ENCODE measurements at regions not wholly inside any gene's neighbourhood (a gene's known extent, or its start where the extent isn't known, plus 50 kb on each side); places are given as distances from the start of the nearest gene placed in this dataset.
A peak's percentile ranks its signal among the peaks of the same experiment; 100 is the strongest.

DNA sequence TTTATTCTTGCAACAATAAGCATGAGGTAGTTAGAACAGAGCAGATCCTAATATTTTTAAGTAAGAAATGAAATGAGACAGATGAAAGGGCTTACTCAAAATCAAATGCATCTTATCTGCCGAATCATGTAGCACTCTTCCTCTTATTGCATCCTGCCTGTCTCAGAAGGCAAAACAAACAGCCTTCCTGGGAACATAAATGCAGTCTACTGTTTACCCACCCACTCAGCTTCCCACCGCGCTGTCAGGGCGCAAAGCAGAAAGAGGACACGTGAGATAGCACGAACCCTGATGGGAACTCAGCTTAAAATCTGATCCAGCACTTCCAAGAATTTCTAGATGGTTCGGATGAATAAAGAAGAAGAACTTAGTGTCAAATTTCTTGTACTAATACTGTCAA is 114.4 kb upstream of the CDK1 start:
- no peak for DNase-seq

- DNase-seq: no peak
Measured at GRCh38 chr10:60662917-60663614, 115.2 kb upstream of the CDK1 start.

- DNase-seq: no peak
Measured at GRCh38 chr10:60661637-60662036, 116.6 kb upstream of the CDK1 start.

- DNase-seq: no peak
Measured at GRCh38 chr10:60660625-60661024, 117.7 kb upstream of the CDK1 start.

DNA sequence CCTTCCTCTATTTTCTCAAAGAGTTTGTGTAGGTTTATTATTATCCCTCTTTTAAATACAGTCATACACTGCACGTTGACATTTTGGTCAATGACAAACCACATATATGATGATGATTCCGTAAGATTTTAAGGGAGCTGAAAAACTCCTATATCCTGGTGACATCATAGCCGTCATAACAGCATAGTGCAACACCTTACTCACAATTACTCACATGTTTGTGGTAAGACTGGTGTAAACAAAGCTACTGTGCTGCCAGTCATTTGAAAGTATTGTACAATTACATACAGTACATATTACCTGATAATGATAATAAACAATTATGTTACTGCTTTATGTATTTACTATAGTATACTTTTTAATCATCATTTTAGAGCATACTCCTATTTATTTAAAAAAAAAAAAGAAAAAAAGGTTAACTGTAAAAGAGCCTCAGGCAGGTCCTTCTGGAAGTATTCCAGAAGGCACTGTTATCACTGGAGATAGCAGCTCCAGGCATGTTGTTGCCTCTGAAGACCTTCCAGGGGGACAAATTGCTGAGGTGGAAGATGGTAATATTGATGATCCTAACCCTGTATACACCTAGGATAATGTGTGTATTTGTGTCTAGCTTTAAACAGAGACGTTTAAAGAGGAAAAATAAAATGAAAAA is 123.3 kb upstream of the CDK1 start:
- no peak for DNase-seq

DNA sequence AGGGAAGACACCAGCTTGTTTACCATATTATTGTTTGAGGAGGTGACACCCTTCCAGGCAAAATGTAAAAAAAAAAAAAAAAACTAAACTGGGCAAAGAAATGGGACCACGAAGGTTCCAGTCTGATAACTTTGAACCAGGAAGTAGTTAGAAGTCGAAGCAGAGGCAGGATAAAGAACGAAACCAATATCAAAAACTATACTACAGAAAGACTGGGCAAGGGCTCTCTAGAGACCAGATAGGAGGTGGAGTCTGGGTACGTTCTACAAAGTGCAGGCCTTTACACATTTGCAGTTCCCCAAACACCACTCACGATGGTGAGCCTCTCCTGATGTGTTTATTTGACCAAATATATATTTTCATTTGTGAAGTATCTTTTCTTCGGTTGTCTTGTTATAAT is 125.7 kb upstream of the CDK1 start:
- DNase-seq: no peak

DNA sequence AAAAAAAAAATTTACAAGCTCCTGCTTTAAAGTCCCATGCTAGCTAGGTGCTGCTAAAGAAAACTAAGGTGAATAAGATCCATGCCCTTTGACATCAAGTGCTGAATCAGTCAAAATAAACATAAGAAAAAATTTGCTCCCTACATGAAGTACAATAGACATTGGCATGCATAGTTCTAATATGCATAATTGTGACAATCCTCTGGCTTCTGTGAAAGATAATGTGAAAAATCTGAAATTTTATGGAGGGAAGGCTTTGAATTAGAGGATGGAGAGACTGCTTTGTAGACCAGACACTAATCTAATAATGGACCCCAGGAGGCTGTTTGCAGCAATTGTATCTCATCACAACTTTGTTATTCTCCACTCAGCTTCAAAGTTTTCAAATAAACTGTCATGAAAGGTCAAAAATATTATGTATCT is 127.9 kb upstream of the CDK1 start:
- DNase-seq: no peak

GRCh38 chr10:60649485-60650377 is 128.5 kb upstream of the CDK1 start:
- no peak for DNase-seq

- no peak for DNase-seq
Measured at GRCh38 chr10:60648761-60649160, 129.5 kb upstream of the CDK1 start.

GRCh38 chr10:60646966-60647796 is 131.1 kb upstream of the CDK1 start:
- peak; percentile 25 to 72 for DNase-seq

DNA sequence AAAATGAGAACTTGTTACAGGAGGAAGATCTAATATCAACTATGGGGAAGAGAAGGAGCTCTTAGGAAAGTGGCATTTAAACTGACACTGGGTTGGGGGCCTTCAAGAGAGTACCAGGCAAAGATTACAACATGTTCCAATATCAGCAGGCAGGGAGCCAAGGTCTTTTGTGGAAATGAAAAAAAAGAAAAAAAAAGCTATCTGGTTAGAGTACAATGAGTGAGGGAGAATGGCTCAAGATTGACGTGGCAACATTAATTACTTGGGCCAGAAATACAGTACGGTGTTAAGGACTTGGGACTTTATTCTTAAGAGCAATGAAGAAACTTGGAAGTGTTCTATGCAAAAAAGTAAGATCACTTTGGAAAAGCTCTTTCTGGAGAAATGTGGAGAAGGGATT is 132.3 kb upstream of the CDK1 start:
- no peak for DNase-seq

DNA sequence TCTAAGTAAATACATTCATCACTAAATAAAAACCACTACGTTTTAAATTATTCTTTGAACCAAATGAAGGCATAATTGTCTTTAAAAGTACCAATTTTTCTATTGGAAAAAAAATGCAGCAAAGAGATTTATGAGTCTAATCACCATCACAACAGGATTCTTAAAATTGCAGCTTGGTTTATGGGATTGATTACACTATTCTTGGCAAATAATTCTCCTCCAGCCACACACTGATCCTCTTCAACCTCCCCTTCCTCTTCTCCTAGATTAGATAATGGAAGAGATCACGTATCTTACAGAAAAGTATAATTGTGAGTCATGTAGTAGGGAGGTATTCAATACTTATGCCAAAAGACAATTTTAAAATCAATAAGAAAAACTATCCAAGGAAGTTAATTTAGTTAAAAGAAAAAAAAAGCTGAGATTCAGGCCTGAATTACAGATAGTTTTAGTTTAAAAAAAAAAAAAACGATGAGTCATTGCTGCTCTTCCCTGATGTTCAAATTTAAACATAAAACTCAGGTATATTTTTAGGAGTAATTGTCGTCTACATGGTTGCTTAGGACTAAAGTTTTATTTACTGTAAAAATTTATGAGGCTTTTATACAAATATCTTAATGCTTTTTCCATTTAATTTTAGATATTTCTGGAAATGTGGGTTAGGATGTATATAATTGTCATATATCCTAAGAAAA is 133.7 kb upstream of the CDK1 start:
- no peak for DNase-seq

DNA sequence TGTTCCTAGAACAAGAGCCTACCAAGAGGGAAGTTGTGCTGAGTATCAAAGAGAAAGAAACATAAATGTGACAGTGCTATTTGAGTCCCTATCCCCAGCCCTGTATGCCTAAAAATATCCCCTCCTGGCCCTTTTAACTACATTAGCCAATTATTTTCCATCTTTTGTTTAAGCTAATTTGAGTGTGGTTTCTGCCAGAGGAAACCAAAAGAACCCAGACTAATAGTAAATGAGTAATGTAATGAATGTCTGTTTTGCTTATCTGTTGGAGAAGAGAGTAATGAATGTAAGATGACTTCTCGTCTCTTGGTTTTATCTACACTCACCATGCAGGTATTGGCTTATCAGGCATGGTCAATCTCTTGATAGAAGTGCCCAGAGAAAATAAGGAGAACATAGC is 134.4 kb upstream of the CDK1 start:
- DNase-seq: no peak

DNA sequence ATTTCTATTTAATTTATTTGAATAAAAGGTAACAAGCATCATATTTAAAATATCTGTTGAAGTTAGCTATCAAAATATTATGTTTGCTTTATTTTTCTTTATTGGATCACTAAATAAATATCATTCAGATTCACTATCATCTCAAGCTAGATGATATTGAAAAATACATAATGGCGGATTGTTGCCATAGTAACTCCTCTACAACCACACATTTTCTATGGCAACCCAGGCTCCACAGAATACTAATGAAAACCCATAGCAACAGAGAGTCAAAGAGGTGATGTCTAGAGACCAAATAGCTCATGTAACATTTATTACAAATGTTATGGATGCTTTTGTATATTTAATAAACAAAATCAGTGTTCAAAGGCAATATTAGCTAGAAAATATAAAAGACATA is 148.9 kb upstream of the CDK1 start:
- DNase-seq: no peak

DNA sequence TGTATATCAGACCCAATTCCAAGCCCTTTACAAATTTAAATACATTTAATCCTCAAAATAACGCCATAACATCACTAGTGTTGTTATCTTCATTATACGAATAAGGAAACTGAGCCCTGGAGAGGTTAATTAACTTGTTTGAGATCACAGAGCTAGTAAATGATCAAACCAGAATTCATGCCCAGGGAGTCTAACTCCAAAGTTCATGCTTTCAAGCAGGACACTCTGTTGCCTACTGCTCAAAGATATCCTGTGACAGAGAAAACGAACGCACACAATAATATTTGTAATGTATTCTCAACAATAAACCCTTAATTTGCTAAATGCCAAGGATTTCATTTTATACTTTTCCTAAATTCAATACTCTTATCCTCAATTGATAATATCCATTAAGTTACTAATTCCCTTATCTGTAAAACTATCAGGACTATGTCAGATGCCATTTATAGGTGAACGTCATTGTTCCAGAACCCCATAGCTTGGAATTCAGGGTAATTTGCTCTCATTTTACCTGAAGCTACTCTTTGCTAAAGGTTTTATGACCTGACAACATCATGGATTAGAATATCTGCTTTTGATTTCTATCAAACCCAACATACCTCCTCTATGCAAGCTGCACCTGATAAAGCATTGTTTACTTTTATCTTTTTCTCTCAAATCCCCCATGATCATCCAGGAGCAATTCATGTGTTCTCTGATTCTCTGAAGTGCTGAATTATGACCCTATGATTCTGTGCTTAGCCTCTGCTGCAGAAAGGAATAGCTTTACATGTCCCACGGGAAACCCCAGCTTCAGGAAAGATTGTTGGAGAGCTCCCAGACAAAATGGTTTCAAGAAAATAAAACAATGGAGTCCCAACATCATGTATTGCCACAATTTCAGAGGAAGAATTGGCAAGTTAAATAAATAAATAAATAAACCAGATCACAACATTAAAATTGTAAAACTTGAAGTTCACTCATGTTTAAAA is 150.2 kb upstream of the CDK1 start:
- no peak for DNase-seq

- DNase-seq: no peak
Measured at GRCh38 chr10:60626037-60626436, 152.2 kb upstream of the CDK1 start.

DNA sequence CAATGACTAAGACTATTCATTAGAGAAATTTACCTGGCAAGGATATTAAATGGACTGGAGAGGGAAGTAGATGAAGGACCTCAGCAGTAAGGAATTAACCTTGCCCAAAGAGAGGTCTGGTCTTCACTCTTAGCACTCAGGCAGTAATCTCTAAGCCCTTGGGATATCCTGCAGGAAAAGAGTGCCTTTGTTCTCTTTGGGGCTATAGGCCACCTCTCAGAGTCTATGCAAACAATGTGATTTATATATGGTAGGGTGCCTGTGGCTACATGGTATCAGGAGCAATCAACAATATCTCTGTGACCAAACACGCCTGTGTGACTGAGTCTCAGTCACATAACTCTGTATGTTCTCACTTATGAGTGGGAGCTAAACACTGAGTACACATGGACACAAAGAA is 154.7 kb upstream of the CDK1 start:
- DNase-seq: no peak

DNA sequence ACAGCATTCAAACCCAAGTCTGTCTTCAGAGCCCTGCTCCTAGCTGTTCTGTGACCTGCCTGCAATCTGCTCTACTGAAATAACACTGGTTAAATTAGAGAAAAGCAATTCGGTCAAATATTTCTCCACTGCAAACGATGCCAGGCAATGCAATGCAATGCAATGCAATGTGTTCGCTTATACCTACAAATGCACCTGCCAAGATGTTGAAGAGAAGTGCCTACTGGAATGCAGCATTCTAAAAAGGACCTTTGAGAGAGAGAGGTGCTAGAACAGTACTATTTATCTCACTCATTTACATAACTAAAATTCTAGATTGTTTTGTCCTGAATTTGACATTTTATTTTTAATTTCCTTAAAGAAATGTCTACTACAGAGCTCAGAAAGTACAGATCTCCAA is 157.3 kb upstream of the CDK1 start:
- DNase-seq: no peak

GRCh38 chr10:60618861-60619260 is 159.4 kb upstream of the CDK1 start:
- DNase-seq: no peak

DNA sequence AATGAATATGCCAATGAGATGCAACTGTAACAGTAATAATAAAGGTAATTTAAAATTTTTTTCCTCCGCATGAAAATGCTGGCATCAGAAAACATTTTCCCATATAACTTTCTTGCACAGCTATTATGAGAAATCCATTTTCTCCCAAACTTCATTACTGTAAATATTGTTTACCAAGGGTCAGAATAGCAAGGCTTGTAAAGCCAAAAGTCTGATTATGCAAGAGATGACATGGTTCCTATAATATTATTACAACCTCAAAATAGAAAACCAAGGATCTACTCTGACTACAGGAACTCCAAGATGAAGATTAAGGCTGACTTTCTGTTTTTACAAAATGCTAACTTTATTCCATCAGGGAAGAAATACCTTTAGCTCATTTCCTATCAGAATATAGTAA is 162.7 kb upstream of the CDK1 start:
- no peak for DNase-seq

DNA sequence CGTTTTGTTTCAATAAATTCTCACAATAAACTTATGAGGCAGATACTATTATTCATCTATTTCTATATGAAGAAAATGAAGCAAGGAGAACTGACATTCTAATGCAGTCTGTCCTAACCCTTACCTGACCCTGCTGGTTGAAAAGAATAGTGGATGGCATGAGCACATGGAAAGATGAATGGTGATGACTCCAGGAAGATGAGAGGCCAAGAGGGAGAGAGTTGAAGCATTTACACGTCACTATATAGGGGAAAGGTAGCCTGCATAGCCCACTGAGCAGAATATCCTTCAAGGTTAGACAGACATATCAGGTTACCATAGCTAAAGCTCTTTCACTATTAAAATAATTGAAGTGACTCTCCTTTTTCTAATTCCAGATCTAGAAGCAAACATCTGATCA is 163.9 kb upstream of the CDK1 start:
- no peak for DNase-seq
